Urinary bladder (tissue), 3 donors: ENCODE measurements at regions not wholly inside any gene's neighbourhood (a gene's known extent, or its start where the extent isn't known, plus 50 kb on each side); places are given as distances from the start of the nearest gene placed in this dataset.

Experiments used
- DNase-seq: peaks from one replicate; pipeline ENCODE4 v3.0.0-alpha.2; 2015; ENCODE audit errors: extremely low spot score
- H3K27ac ChIP-seq: one replicate; pipeline ENCODE4 v1.5.1; 2013; ENCODE audit warnings: low read depth, mild to moderate bottlenecking, moderate library complexity
- H3K36me3 ChIP-seq: one replicate; pipeline ENCODE4 v1.6.1; 2013; ENCODE audit warnings: mild to moderate bottlenecking, moderate library complexity; ENCODE audit not compliant: insufficient read depth
- H3K4me1 ChIP-seq: one replicate; pipeline ENCODE4 v1.6.1; 2013; ENCODE audit warnings: mild to moderate bottlenecking, moderate library complexity; ENCODE audit not compliant: insufficient read depth
- H3K4me3 ChIP-seq: one replicate; pipeline ENCODE4 v1.5.1; 2013; ENCODE audit warnings: low read depth, low read length
- WGBS: extraction: QIAGEN DNeasy Blood & Tissue Kit; methylation state at CpG from one replicate; pipeline ENCODE4 v1.1.7; 2013; 5-methylcytosine and 5-hydroxymethylcytosine counted together
- donor health status: healthy with polysubstance abuse.
- donor health status: healthy.

DNA sequence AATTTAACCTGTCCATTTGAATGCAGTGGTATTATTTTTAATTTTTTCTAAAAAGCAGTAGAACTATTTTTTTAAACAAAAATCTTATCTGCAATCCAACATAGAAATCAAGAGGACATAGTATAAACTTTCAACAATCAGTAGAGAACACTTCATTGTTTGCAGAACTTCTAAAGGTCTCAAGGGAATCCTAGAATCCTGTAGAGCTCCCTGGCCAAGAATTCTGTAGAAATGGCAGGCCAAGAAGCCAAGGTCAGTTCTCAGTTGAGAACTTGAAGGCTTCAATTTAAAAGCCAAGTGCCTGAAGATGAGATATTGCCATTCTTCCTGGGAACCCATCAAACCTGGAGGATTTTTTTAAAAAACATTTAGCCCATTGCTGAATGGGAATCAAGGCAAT is 199.2 kb upstream of the KLF4 start:
- Histone ChIP-seq H3K4me1 (no peaks in the 10 kb centered on the region), H3K27ac (no peak overlapping the region), H3K36me3 (no peaks in the 10 kb centered on the region), H3K4me3 (no peak overlapping the region)
- no peak for DNase-seq

DNA sequence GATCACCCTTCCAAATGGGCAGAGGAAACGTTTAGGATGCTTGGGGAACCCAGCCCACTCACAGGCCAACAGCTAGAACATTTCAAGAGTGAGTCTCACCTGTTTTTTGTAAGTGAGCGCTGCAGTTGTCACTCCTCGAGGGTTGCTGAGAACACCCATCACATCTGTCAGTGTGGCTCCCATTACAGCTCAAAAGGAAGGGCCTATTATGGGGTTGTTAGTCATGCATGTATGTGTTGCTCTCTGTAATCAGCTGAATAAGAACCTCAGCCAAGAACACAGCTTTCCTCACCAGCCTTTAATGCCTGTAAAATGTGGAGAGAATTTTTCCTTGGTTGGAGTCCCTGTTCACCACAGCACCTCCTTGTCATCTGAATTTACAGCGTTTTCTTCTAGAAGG is 196.3 kb upstream of the KLF4 start:
- DNase-seq: no peak
- Histone ChIP-seq H3K4me3 (no peak overlapping the region), H3K27ac (no peak overlapping the region), H3K36me3 (no peaks in the 10 kb centered on the region), H3K4me1 (no peaks in the 10 kb centered on the region)
- WGBS: 74% methylated on average over 4 of the region's 4 CpGs

DNA sequence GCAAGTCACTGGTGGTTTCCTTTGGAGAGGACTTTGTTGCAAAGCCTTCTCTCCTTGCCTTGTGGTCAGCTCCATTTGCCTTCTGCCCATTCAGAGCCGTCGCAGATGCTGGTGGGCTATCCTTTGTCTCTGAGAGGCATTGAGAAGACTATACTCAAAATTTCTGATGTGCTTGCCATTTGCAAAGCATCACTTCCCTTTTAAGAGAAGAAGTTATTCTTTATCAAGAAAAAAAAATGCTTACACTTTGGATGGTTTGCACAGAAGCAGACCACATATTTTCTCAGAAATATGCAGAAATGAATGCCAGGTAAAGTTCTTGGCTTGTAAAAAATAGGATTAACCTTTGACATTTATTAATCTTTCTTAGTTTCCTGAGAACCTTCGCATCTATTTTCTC is 195.8 kb upstream of the KLF4 start:
- Histone ChIP-seq H3K4me1 (no peaks in the 10 kb centered on the region), H3K36me3 (no peaks in the 10 kb centered on the region), H3K27ac (no peak overlapping the region), H3K4me3 (no peak overlapping the region)
- 91% methylated on average over 3 of the region's 3 CpGs for WGBS
- no peak for DNase-seq

DNA sequence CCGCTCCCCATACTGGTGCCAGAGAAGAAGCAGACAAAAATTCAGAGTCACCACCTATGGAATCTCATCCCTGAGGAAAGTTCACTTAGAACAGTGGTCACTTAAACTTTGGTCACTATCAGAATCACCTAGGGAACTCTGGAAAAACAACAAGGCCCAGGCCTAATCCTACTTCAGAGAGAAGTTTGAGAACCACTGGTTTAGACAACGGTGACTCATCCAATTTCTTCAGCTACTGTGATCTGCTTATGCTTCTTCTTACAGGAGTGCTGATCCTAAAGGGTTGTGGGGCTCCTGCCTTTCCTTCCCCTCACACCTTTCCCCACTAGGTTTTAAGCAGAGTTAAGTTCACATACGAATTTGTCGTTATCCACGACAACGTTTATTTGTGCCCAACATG is 194.7 kb upstream of the KLF4 start:
- no peak overlapping the region for H3K4me3 ChIP-seq
- no peaks in the 10 kb centered on the region for H3K4me1 ChIP-seq
- WGBS: 76% methylated on average over 6 of the region's 6 CpGs
- H3K36me3 ChIP-seq: no peaks in the 10 kb centered on the region
- no peak for DNase-seq
- no peak overlapping the region for H3K27ac ChIP-seq

DNA sequence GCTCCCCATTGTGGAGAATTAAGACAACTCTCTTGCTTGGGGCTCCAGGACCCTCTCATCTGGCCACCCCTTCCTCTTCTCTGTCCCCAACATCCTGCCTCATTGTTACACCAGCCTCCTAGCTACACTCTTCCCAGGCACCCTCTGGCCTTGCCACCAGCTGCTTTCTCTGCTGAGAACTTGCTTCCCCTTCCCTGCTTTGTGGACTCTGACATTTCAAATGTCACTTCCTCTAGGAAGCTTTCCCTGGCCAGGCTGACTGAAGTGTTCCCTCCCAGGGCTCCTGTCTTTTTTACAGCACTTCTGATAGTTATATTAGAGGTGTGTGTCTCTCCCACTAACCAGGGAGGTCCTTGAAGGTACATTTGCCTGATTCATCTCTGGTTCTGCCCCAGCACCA is 194.0 kb upstream of the KLF4 start:
- Histone ChIP-seq H3K4me1 (no peaks in the 10 kb centered on the region), H3K4me3 (no peak overlapping the region), H3K27ac (no peak overlapping the region), H3K36me3 (no peaks in the 10 kb centered on the region)
- no peak for DNase-seq

DNA sequence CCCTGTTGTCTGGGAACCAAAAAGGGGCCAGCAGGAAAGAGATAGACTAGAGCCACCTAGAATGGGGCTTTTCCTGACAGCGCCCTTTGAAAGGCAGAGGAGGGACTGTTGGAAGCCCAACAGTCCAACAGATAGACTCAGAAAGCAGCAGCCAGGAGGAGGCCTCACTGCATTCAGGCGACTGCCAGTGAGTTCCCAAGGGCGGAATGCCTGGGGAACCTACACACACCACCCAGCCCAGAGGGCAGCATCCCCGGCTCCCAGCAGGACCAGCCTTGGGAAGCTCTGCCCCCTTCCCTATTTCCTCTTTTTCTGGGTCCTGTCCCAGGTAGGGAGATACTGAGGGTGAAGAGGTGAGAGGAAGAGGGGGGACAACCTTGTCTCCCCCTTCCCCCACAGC is 192.4 kb upstream of the KLF4 start:
- Histone ChIP-seq H3K4me3 (no peak overlapping the region), H3K4me1 (no peaks in the 10 kb centered on the region), H3K27ac (no peak overlapping the region), H3K36me3 (no peaks in the 10 kb centered on the region)
- 92% methylated on average over 4 of the region's 4 CpGs for WGBS
- DNase-seq: no peak

DNA sequence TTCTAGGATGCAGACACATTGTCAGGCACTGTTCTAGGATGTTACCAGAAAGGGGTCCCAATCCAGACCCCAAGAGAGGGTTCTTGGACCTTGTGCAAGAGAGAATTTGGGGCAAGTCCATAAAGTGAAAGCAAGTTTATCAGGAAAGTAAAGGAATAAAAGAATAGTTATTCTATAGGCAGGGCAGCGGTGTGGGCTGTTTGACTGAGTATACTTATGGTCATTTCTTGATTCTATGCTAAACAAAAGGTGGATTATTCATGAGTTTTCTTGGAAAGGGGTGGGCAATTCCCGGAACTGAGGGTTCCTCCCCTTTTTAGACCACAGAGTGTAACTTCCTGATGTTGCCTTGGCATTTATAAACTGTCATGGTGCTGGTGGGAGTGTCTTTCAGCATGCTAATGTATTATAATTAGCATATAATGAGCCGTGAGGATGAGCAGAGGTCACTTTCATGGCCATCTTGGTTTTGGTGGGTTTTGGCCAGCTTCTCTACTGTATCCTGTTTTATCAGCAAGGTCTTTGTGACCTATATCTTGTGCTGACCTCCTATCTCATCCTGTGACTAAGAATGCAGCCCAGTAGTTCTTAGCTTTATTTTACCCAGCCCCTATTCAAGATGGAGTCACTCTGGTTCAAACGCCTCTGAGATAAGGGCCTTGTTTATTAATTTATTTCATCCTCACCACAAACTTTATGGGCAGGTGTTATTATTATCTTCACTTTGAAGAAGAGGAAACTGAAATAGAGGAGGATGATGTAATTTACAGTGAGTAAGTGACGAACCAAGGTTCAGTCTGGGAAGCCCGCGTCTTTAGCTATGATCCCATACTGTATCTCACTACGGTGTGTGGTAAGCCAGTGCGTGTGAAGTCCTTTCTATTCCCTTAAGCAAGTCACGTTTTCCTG is 186.0 kb upstream of the KLF4 start:
- Histone ChIP-seq H3K36me3 (no peaks in the 10 kb centered on the region), H3K4me1 (no peaks in the 10 kb centered on the region), H3K27ac (no peak overlapping the region), H3K4me3 (no peak overlapping the region)
- 82% methylated on average over 10 of the region's 10 CpGs for WGBS
- no peak for DNase-seq

DNA sequence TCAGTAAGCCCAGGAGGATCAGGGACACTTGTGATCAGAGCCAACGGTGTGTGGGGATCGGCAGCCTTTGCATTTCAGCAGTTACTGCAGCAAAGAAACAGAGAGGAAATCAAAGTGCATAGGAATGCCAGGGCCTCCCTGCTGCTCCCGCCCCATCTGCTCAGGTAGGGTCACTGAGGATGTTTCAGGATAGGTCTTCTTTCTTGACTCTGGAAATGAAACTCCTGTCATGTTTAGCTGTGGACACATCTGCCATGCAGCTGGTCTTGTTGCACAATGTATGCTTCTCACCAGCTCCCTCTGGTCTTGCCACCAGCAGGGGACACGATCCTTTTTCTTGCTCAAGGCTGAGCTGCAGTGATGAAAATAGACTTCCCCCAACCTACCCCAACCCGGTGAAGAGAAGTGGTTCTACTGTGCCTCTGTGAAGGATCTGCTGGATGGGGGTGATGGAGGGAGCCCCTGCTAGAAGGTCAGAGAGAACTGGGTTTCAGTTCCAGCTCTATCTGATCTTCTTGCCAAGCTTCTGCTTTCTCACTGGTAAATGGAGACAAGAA is 185.2 kb upstream of the KLF4 start:
- no peak for DNase-seq

DNA sequence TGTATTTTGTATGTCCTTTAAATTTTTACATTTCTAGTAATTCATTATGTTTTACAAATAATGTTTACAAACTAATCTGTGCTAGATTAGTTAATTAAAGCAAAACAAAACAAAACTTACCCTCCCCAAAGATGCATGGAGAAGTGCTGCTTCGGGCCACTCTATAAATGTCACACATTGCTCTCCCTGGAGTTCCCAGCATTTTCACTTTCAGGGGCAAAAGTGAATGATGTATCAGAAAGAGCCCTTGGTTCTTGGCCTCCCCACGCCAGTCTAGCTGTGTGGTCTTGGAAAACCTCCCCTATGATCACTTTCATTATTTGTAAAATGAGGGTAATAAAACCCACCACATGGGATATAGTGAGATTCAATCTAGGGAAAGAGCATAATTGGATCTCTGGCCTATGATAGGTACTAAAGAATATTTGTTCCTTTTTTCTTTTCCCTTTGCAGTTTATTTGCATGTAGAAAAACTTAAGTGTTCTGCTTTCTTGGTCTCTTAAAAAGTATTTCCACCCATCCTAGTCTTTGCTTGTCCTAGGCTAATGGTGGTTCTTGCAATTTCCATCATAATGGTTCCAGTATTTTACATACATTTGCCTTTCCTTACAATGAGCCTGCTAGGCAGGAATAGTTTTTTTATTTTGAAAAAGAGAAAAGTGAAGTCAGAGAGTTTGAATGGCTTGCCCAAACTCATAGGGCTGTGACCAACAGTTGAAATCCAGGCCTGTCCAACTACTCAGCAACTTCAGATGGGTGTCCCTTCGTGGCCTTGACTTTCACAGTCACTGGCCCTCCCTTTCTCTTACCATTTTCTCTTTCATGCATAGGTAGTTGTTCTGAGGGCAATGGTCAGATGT is 184.5 kb upstream of the KLF4 start:
- no peak for DNase-seq
- H3K4me3 ChIP-seq: no peak overlapping the region
- no peak overlapping the region for H3K27ac ChIP-seq
- H3K36me3 ChIP-seq: no peaks in the 10 kb centered on the region
- WGBS: 94% methylated on average over 3 of the region's 3 CpGs
- H3K4me1 ChIP-seq: no peaks in the 10 kb centered on the region

More for the DNA sequence above, 185.2 kb upstream of the KLF4 start:
- Histone ChIP-seq H3K4me3 (no peak overlapping the region), H3K36me3 (no peaks in the 10 kb centered on the region), H3K4me1 (no peaks in the 10 kb centered on the region), H3K27ac (no peak overlapping the region)
- WGBS: 72% methylated on average over 5 of the region's 5 CpGs

DNA sequence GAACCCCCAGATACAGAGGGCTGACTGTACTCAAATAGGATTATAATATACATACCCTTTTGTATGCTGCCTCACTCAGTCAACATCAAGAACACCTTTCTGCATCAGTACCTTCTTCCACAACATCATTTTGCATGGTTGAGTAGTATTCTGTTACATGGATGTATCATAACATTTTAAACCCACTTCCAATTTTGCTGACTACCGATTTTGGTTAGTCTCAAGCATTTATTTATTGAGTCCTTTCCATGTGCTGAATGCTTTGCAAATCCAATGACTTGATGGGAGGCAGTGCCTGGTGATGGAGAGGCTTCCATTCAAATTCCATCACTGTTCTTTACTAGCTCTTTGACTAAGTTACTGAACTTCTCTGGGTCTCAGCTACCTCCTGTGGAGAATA is 182.0 kb upstream of the KLF4 start:
- H3K4me3 ChIP-seq: no peak overlapping the region
- H3K4me1 ChIP-seq: no peaks in the 10 kb centered on the region
- 97% methylated on average over 1 of the region's 1 CpG for WGBS
- H3K36me3 ChIP-seq: no peaks in the 10 kb centered on the region
- H3K27ac ChIP-seq: no peak overlapping the region
- DNase-seq: no peak

DNA sequence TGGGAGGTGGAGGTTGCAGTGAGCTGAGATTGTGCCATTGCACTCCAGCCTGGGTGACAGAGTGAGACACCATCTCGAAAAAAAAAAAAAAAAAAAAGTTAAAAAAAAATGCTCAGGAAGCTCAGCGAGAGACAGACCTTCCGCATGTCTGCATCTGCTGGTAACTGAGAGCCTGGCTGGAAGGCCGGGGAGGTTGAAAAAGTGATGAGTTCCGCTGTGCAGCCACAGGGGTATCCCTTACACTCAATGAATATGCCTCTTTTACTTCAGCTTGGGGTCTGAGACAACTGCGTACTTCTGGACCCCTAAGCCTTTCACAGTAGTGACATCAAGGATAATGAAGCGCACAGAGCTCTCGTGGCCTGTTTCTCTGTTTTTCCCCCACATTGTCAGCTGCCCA is 179.9 kb upstream of the KLF4 start:
- no peak for DNase-seq
- Histone ChIP-seq H3K36me3 (no peaks in the 10 kb centered on the region), H3K4me1 (no peaks in the 10 kb centered on the region), H3K27ac (no peak overlapping the region), H3K4me3 (no peak overlapping the region)
- WGBS: 95% methylated on average over 8 of the region's 8 CpGs

DNA sequence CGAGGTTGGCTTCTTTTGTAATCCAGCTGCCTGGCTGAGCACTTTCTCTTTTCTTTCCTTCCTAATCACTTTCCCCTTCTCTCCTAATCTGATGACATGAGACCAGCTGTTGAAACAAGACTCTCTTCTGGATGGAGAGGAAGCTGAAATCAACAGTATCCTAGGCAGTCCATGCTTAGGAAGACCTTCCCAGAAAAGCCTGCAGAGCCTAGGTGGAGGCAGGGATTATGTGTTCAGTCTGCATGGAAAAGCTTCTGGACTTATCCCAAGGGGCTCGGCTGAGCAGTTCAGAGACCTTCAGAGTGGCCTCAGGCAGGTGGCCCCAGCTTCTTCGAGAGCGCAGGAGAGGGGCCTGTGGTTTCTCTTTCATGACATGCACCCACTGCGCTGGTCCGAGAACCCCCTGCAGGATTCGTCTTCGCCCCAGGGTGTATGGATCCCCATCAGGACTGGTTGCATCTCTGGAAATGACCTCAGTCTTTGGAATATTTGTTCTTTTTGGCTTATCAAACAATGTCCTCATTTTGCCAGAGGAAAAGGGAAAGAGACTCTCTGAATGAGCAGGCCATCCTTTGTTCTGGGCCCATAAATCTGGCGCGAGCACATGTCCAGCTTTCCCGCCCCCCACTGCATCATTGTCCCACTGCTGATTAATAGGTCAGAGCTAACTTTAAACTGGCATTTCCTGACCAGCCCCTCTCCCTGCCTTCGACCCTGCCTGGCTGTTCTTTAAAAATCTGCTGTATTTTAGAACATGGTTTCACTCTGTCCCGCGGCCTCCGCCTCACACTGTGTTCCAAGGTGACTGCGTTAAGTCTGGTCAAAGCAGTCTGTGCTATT is 177.9 kb upstream of the KLF4 start:
- H3K36me3 ChIP-seq: no peaks in the 10 kb centered on the region
- no peaks in the 10 kb centered on the region for H3K4me1 ChIP-seq
- DNase-seq: no peak
- no peak overlapping the region for H3K27ac ChIP-seq
- H3K4me3 ChIP-seq: no peak overlapping the region
- 68% methylated on average over 16 of the region's 16 CpGs for WGBS

DNA sequence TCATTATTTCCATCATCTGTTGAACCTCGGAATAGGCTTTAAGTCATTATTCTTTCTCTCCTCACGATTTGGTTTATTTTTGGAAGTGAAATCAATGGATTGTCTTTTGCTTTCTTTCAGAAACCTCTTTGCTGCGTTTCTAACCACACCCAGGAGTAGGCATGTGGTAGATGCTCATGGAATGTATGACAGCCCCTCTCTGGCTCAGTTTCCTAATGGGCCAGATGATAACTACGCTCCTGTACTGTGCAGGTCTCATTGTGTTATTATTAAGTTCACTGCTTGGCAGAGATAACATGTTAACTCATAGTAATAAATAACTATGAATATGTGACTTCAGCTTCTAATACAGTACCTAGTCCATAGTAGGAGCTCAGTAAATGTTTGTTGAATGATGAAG is 175.5 kb upstream of the KLF4 start:
- Histone ChIP-seq H3K27ac (no peak overlapping the region), H3K36me3 (no peaks in the 10 kb centered on the region), H3K4me1 (no peaks in the 10 kb centered on the region), H3K4me3 (no peak overlapping the region)
- no peak for DNase-seq
- 68% methylated on average over 4 of the region's 4 CpGs for WGBS
